K562 (cell line): ENCODE measurements at regions not wholly inside any gene's neighbourhood (a gene's known extent, or its start where the extent isn't known, plus 50 kb on each side); places are given as distances from the start of the nearest gene placed in this dataset.

ENCODE experiments used
- ATF3 ChIP-seq, 2 experiments: fragments of 450-650 bp in 1 of 2; sonication (generic) in 1 of 2; formaldehyde crosslinking in 1 of 2; IDR thresholded peaks in 1 of 2; conservative IDR thresholded peaks in 1 of 2; 2 replicates each; pipeline versions ENCODE4 v1.6.1 to v1.8.1; 2016 to 2023; ENCODE audit warnings: mild to moderate bottlenecking in 2 of 2, moderate library complexity in 2 of 2, inconsistent platforms in 1 of 2, missing genetic modification reagents in 1 of 2
- CBFB ChIP-seq: sonication (generic); formaldehyde crosslinking; IDR thresholded peaks from 2 replicates; pipeline ENCODE4 v1.4.0; 2020; ENCODE audit warnings: mild to moderate bottlenecking, missing genetic modification reagents
- CHAMP1 ChIP-seq: fragments of 450-650 bp; IDR thresholded peaks from 2 replicates; pipeline ENCODE4 v1.6.1; 2016; ENCODE audit warnings: mild to moderate bottlenecking
- CTCF ChIP-seq, 3 experiments: IDR thresholded peaks in 2 of 3; conservative IDR thresholded peaks in 1 of 3; 2 replicates each; pipeline ENCODE4 v1.5.1; 2011 to 2012; ENCODE audit warnings: low read length in 3 of 3, mild to moderate bottlenecking in 3 of 3, control low read depth in 2 of 3, improper control_type of control experiment in 1 of 3, inconsistent platforms in 1 of 3, low read depth in 1 of 3, mixed read lengths in 1 of 3, moderate library complexity in 1 of 3; ENCODE audit not compliant: insufficient read depth in 2 of 3
- ELK1 ChIP-seq: sonication (generic); formaldehyde crosslinking; IDR thresholded peaks from 2 replicates; pipeline ENCODE4 v1.8.1; 2022; ENCODE audit warnings: missing genetic modification reagents
- HDAC3 ChIP-seq: fragments of 450-650 bp; IDR thresholded peaks from 2 replicates; pipeline ENCODE4 v1.6.1; 2018; ENCODE audit warnings: borderline replicate concordance, mild to moderate bottlenecking, moderate library complexity; ENCODE audit not compliant: partially characterized antibody
- NFE2L1 ChIP-seq: fragments of 450-650 bp; IDR thresholded peaks from 2 replicates; pipeline ENCODE4 v1.6.1; 2016; ENCODE audit warnings: missing genetic modification characterization, low read depth, mild to moderate bottlenecking, missing compliant biosample characterization, moderate library complexity, borderline replicate concordance
- NRF1 ChIP-seq, 2 experiments: fragments of 450-650 bp; IDR thresholded peaks in 1 of 2; conservative IDR thresholded peaks in 1 of 2; 2 replicates each; pipeline ENCODE4 v1.6.1; 2014; ENCODE audit warnings: mild to moderate bottlenecking in 2 of 2
- RBFOX2 ChIP-seq: fragments of 200-400 bp; formaldehyde crosslinking; IDR thresholded peaks from 2 replicates; pipeline ENCODE4 v1.6.1; 2017; ENCODE audit warnings: low read depth, mild to moderate bottlenecking, low read length, moderate library complexity
- SMAD3 ChIP-seq: fragments of 450-650 bp; formaldehyde crosslinking; conservative IDR thresholded peaks from 2 replicates; pipeline ENCODE4 v1.4.0; 2020; ENCODE audit warnings: mild to moderate bottlenecking
- SP2 ChIP-seq: IDR thresholded peaks from 2 replicates; pipeline ENCODE4 v1.6.1; 2011; ENCODE audit warnings: mild to moderate bottlenecking, low read depth, low read length, moderate library complexity; ENCODE audit not compliant: poor library complexity, severe bottlenecking; ENCODE audit errors: extremely low read depth
- TBP ChIP-seq: optimal IDR thresholded peaks from 2 replicates; pipeline ENCODE3; 2011; ENCODE audit warnings: low read depth, low read length, improper control_type of control experiment
- USF2 ChIP-seq: sonication (generic); formaldehyde crosslinking; IDR thresholded peaks from 2 replicates; pipeline ENCODE4 v1.5.0; 2020; ENCODE audit warnings: missing genetic modification reagents

- TF ChIP-seq RBFOX2 = no peak
- TF ChIP-seq NFE2L1 (tag) = no peak
- TF ChIP-seq SP2 = no peak
- TF ChIP-seq CTCF (IDR thresholded peaks at IDR 0.05 in 2 of 3, conservative IDR thresholded peaks at IDR 0.05 in 1 of 3; ENCODE audit: insufficient read depth in 2 of 3, low read depth in 1 of 3, low read length in 3 of 3) = no peak
- no peak for TF ChIP-seq CBFB
- no peak for TF ChIP-seq NRF1 (conservative IDR thresholded peaks at IDR 0.05 in 1 of 2, IDR thresholded peaks at IDR 0.05 in 1 of 2)
- no peak for TF ChIP-seq ATF3 (IDR thresholded peaks at IDR 0.05)
- TF ChIP-seq ATF3 (CRISPR knock-in tag; conservative IDR thresholded peaks at IDR 0.05) = no peak
- TF ChIP-seq ELK1 (CRISPR knock-in tag) = no peak
- TF ChIP-seq HDAC3 = no peak
- TF ChIP-seq CHAMP1 = no peak
- TF ChIP-seq TBP = no peak
- no peak for TF ChIP-seq SMAD3 (CRISPR knock-in tag)
- TF ChIP-seq USF2 (CRISPR knock-in tag) = no peak
These were observed 133.1 kb upstream of the C1orf174 start for GRCh38 chr1:4033129-4033676.
